CD4-positive, alpha-beta T cell (primary cell): ENCODE measurements at regions not wholly inside any gene's neighbourhood (a gene's known extent, or its start where the extent isn't known, plus 50 kb on each side); places are given as distances from the start of the nearest gene placed in this dataset.

ENCODE experiments used
- ATAC-seq: fragments of 200-7000 bp; cut with Tn5 transposase; one replicate; pipeline ENCODE4 v1.10.0; 2022; ENCODE audit warnings: mild to moderate bottlenecking; ENCODE audit not compliant: poor library complexity
- CTCF ChIA-PET: fragments of 350-600 bp; sonication (Branson Sonifier 250); formaldehyde crosslinking; loops from one replicate; lab custom pipeline; 2021; ENCODE audit warnings: antibody characterized with exemption, inconsistent platforms; lab: Charles Lee
- POLR2A ChIA-PET: fragments of 350-600 bp; sonication (Branson Sonifier 250); formaldehyde crosslinking; loops from one replicate; lab custom pipeline; 2021; ENCODE audit warnings: antibody characterized with exemption, inconsistent platforms; lab: Charles Lee
- DNase-seq, 14 experiments: peaks; one replicate each; pipeline ENCODE4 v3.0.0-alpha.2; 2013 to 2020; ENCODE audit warnings: mixed read lengths in 2 of 14
- H3K27ac ChIP-seq, 2 donors: one replicate each; pipeline versions ENCODE4 v1.5.1 to v1.7.0; 2013; ENCODE audit warnings: low read length in 2 of 2, low read depth in 1 of 2, mild to moderate bottlenecking in 1 of 2
- H3K27me3 ChIP-seq, 2 experiments: 1 replicate in 1 of 2; 2 replicates in 1 of 2; pipeline versions ENCODE4 v1.6.1 to v1.7.0; 2013; ENCODE audit warnings: low read length in 2 of 2, control low read depth in 1 of 2, mild to moderate bottlenecking in 1 of 2, moderate library complexity in 1 of 2; ENCODE audit not compliant: insufficient read depth in 2 of 2, control insufficient read depth in 1 of 2
- H3K36me3 ChIP-seq: one replicate; pipeline ENCODE4 v1.6.1; 2013; ENCODE audit warnings: low read length, control low read depth; ENCODE audit not compliant: insufficient read depth
- H3K4me1 ChIP-seq: one replicate; pipeline ENCODE4 v1.6.1; 2013; ENCODE audit warnings: low read length, control low read depth; ENCODE audit not compliant: insufficient read depth
- H3K4me3 ChIP-seq: one replicate; pipeline ENCODE4 v1.5.1; 2013; ENCODE audit warnings: mild to moderate bottlenecking, low read length, moderate library complexity
- H3K9me3 ChIP-seq, 2 experiments: 1 replicate in 1 of 2; 2 replicates in 1 of 2; pipeline versions ENCODE4 v1.6.1 to v1.7.0; 2013; ENCODE audit warnings: low read length in 2 of 2, mild to moderate bottlenecking in 2 of 2, control low read depth in 1 of 2, moderate library complexity in 1 of 2; ENCODE audit not compliant: control insufficient read depth in 1 of 2, insufficient read depth in 1 of 2
- H3K27ac Mint-ChIP-seq: one replicate; pipeline ENCODE4 v1.8.0; 2020; ENCODE audit warnings: mixed read lengths
- H3K27me3 Mint-ChIP-seq: one replicate; pipeline ENCODE4 v1.8.0; 2021; ENCODE audit warnings: mixed read lengths
- H3K36me3 Mint-ChIP-seq: one replicate; pipeline ENCODE4 v1.8.0; 2021; ENCODE audit warnings: low read depth, mixed read lengths
- H3K4me1 Mint-ChIP-seq: one replicate; pipeline ENCODE4 v1.8.0; 2021; ENCODE audit warnings: low read depth, mixed read lengths
- H3K4me3 Mint-ChIP-seq: one replicate; pipeline ENCODE4 v1.8.0; 2020; ENCODE audit warnings: mild to moderate bottlenecking, mixed read lengths
- H3K9me3 Mint-ChIP-seq: one replicate; pipeline ENCODE4 v1.8.0; 2020; ENCODE audit warnings: mixed read lengths
- CTCF ChIP-seq: fragments of 200-600 bp; IDR thresholded peaks from one replicate; pipeline ENCODE4 v1.8.0; 2022; ENCODE audit warnings: antibody characterized with exemption, mild to moderate bottlenecking
- intact Hi-C, 2 experiments: fragments of 100-400 bp; cut with DNase I in 1 of 2; cut with micrococcal nuclease in 1 of 2; formaldehyde crosslinking; loops; one replicate each; pipeline versions ENCODE4 v1.15.1 to v1.9.0; 2023 to 2025; cut with DNase I, micrococcal nuclease

- Histone ChIP-seq H3K4me3 (no peak overlapping the region), H3K27me3 (no peaks in the 10 kb centered on the region), H3K36me3 (no peaks in the 10 kb centered on the region), H3K4me1 (no peaks in the 10 kb centered on the region), H3K27ac (no peak overlapping the region), H3K9me3 (no peaks in the 10 kb centered on the region)
- no peak overlapping the region for H3K4me3 Mint-ChIP-seq
- no peaks in the 10 kb centered on the region for H3K27me3 Mint-ChIP-seq
- H3K36me3 Mint-ChIP-seq, result no peaks in the 10 kb centered on the region
- intact Hi-C loops, result no loop called here
- no peak overlapping the region for H3K27ac Mint-ChIP-seq
- no peaks in the 10 kb centered on the region for H3K9me3 Mint-ChIP-seq
- ATAC-seq, result no peak
- DNase-seq, result no peak
- CTCF ChIA-PET, result no interaction called here
- POLR2A ChIA-PET, result no interaction called here
- no peaks in the 10 kb centered on the region for H3K4me1 Mint-ChIP-seq
- TF ChIP-seq CTCF, result no peak
Observed at GRCh38 chr6:102679865-102680264, 1286.4 kb downstream of the GRIK2 start.

- Histone ChIP-seq H3K27me3 (no peaks in the 10 kb centered on the region), H3K9me3 (no peaks in the 10 kb centered on the region), H3K4me3 (no peak overlapping the region), H3K27ac (no peak overlapping the region), H3K36me3 (no peaks in the 10 kb centered on the region), H3K4me1 (no peaks in the 10 kb centered on the region)
- no peak overlapping the region for H3K4me3 Mint-ChIP-seq
- no peak overlapping the region for H3K27ac Mint-ChIP-seq
- POLR2A ChIA-PET, result no interaction called here
- no peak for TF ChIP-seq CTCF
- DNase-seq (no peak), ATAC-seq (no peak)
- no peaks in the 10 kb centered on the region for H3K27me3 Mint-ChIP-seq
- CTCF ChIA-PET, result interaction anchor here (1.0 kb wide), 1 partner anchor 9 kb away, joined by 3 read pairs; no protein-coding TSS in a partner anchor
- no peaks in the 10 kb centered on the region for H3K4me1 Mint-ChIP-seq
- no peaks in the 10 kb centered on the region for H3K9me3 Mint-ChIP-seq
- intact Hi-C loops, result no loop called here
- H3K36me3 Mint-ChIP-seq, result no peaks in the 10 kb centered on the region
Observed at GRCh38 chr6:102677225-102677624, 1283.7 kb downstream of the GRIK2 start.

DNA sequence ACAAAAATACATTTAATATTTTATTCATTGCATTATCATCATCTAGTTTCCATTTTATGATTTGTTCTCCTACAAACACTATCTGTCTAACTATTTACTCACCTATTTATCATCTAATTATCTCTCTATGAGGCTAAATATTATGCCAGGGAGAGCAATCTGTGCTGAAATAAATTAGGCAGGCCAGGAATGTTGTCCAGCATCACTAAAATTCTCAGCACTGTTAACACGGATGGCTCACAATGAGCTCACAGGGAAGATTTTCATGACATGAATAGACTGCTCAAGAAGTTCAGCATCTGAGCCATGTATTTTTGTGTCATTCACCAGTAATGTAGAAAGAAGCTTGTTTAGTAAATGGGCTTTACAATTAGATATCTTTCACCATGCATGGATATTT is 1277.2 kb downstream of the GRIK2 start:
- Histone ChIP-seq H3K27me3 (no peaks in the 10 kb centered on the region), H3K36me3 (no peaks in the 10 kb centered on the region), H3K9me3 (peaks cover 0 to 6% of the 10 kb centered on the region in 2 experiments), H3K27ac (no peak overlapping the region), H3K4me1 (no peaks in the 10 kb centered on the region), H3K4me3 (no peak overlapping the region)
- Mint-ChIP-seq H3K27ac (no peak overlapping the region), H3K4me3 (no peak overlapping the region), H3K4me1 (no peaks in the 10 kb centered on the region), H3K36me3 (no peaks in the 10 kb centered on the region), H3K27me3 (no peaks in the 10 kb centered on the region), H3K9me3 (peaks cover 2% of the 10 kb centered on the region)
- DNase-seq (no peak), ATAC-seq (no peak)
- CTCF ChIA-PET, result no interaction called here
- POLR2A ChIA-PET, result no interaction called here
- no peak for TF ChIP-seq CTCF
- intact Hi-C loops, result no loop called here
